Upper lobe of left lung (tissue), 6 donors: ENCODE measurements at regions not wholly inside any gene's neighbourhood (a gene's known extent, or its start where the extent isn't known, plus 50 kb on each side); places are given as distances from the start of the nearest gene placed in this dataset.
"Not testable (repeated sequence)": the region's sequence is repeated elsewhere in the genome, so short reads cannot be mapped to it uniquely, and the experiment has no call there.

Source experiments
- ATAC-seq, 2 donors: fragments of 200-7000 bp; cut with Tn5 transposase; one replicate each; pipeline ENCODE4 v1.9.1; 2022; ENCODE audit warnings: mild to moderate bottlenecking in 2 of 2, moderate library complexity in 2 of 2; ENCODE audit not compliant: low FRiP score in 2 of 2
- DNase-seq, 2 donors: peaks; one replicate each; pipeline ENCODE4 v3.0.0-alpha.2; 2019 to 2020
- H3K27ac ChIP-seq, 4 donors: fragments of 200-600 bp; sonication (generic); one replicate each; pipeline ENCODE4 v1.5.1; 2016 to 2019
- H3K27me3 ChIP-seq, 4 donors: fragments of 200-600 bp; sonication (generic); one replicate each; pipeline ENCODE4 v1.5.1; 2017 to 2019
- H3K36me3 ChIP-seq, 4 donors: fragments of 200-600 bp; sonication (generic); one replicate each; pipeline ENCODE4 v1.5.1; 2016 to 2019
- H3K4me1 ChIP-seq, 4 donors: fragments of 200-600 bp; sonication (generic); one replicate each; pipeline ENCODE4 v1.5.1; 2018 to 2019
- H3K4me3 ChIP-seq, 4 donors: fragments of 200-600 bp; sonication (generic); one replicate each; pipeline ENCODE4 v1.5.1; 2017 to 2019; ENCODE audit warnings: mild to moderate bottlenecking in 2 of 4, moderate library complexity in 1 of 4
- H3K9me3 ChIP-seq, 4 donors: fragments of 200-600 bp; sonication (generic); one replicate each; pipeline ENCODE4 v1.5.1; 2018 to 2019
- CTCF ChIP-seq, 6 experiments: fragments of 450-650 bp in 4 of 6; fragments of 200-600 bp in 2 of 6; sonication (generic) in 2 of 6; IDR thresholded peaks; one replicate each; pipeline ENCODE4 v1.5.1; 2016 to 2019; ENCODE audit warnings: antibody characterized with exemption in 6 of 6
- EP300 ChIP-seq, 4 donors: sonication (generic); formaldehyde crosslinking; IDR thresholded peaks; one replicate each; pipeline ENCODE4 v1.5.1; 2017; ENCODE audit warnings: antibody characterized with exemption in 4 of 4, control low read depth in 2 of 4
- POLR2A ChIP-seq, 4 donors: fragments of 450-650 bp; IDR thresholded peaks; one replicate each; pipeline ENCODE4 v1.5.1; 2016 to 2017; ENCODE audit warnings: antibody characterized with exemption in 4 of 4, mild to moderate bottlenecking in 2 of 4
- POLR2AphosphoS5 ChIP-seq, 2 donors: sonication (generic); formaldehyde crosslinking; IDR thresholded peaks; one replicate each; pipeline ENCODE4 v1.5.1; 2017; ENCODE audit warnings: antibody characterized with exemption in 2 of 2
- WGBS, 2 donors: methylation state at CpG; one replicate each; pipeline ENCODE4 v1.1.5; 2017 to 2018; 5-methylcytosine and 5-hydroxymethylcytosine counted together
- donor health status: DM: no; HTN: no; CAD: no; lungs with moderate emphysema.
- donor health status: DM: no; HTN: yes; CAD: no; lungs with severe emphysema.

GRCh38 chr5:125987677-125988255 is 435.4 kb upstream of the GRAMD2B start:
- Histone ChIP-seq H3K4me1 (no peaks in the 10 kb centered on the region), H3K9me3 (no peaks in the 10 kb centered on the region), H3K36me3 (no peaks in the 10 kb centered on the region), H3K27ac (no peak overlapping the region), H3K4me3 (no peak overlapping the region), H3K27me3 (no peaks in the 10 kb centered on the region)
- TF ChIP-seq CTCF (IDR thresholded peaks at IDR 0.05) (no peak), POLR2AphosphoS5 (IDR thresholded peaks at IDR 0.05) (no peak), EP300 (IDR thresholded peaks at IDR 0.05) (no peak), POLR2A (IDR thresholded peaks at IDR 0.05) (no peak)
- ATAC-seq = no peak
- WGBS, 2 donors = 87 to 90% methylated on average over 2 of the region's 2 CpGs
- DNase-seq = no peak

- H3K9me3 ChIP-seq = no peaks in the 10 kb centered on the region
- H3K36me3 ChIP-seq = no peaks in the 10 kb centered on the region
- DNase-seq (no peak), ATAC-seq (no peak)
- TF ChIP-seq EP300 (IDR thresholded peaks at IDR 0.05) = no peak
- TF ChIP-seq POLR2AphosphoS5 (IDR thresholded peaks at IDR 0.05) = no peak
- TF ChIP-seq CTCF (IDR thresholded peaks at IDR 0.05) = no peak
- H3K27me3 ChIP-seq = no peaks in the 10 kb centered on the region
- no peaks in the 10 kb centered on the region for H3K4me1 ChIP-seq
- H3K4me3 ChIP-seq = no peak overlapping the region
- H3K27ac ChIP-seq = no peak overlapping the region
- WGBS, 2 donors = 72 to 78% methylated on average over 4 of the region's 4 CpGs
Observed at GRCh38 chr5:125992050-125992449, 431.2 kb upstream of the GRAMD2B start.

- ATAC-seq, H3K36me3 ChIP-seq, H3K27ac ChIP-seq, H3K27me3 ChIP-seq, H3K9me3 ChIP-seq, DNase-seq, H3K4me3 ChIP-seq: not testable (repeated sequence)
- WGBS, 2 donors = 86 to 89% methylated on average over 5 of the region's 5 CpGs
- peaks cover 0 to 11% (median 8%) of the 10 kb centered on the region in 4 donors for H3K4me1 ChIP-seq
Observed at GRCh38 chr5:125999271-126000030, 423.8 kb upstream of the GRAMD2B start.

GRCh38 chr5:126000507-126000906 is 422.7 kb upstream of the GRAMD2B start:
- Histone ChIP-seq H3K4me1 (peaks cover 0 to 11% (median 9%) of the 10 kb centered on the region in 4 donors), H3K9me3 (no peaks in the 10 kb centered on the region), H3K4me3 (no peak overlapping the region), H3K27ac (no peak overlapping the region), H3K27me3 (no peaks in the 10 kb centered on the region), H3K36me3 (no peaks in the 10 kb centered on the region)
- TF ChIP-seq EP300 (IDR thresholded peaks at IDR 0.05) (no peak), POLR2A (IDR thresholded peaks at IDR 0.05) (no peak), POLR2AphosphoS5 (IDR thresholded peaks at IDR 0.05) (no peak), CTCF (IDR thresholded peaks at IDR 0.05) (no peak)
- DNase-seq (no peak), ATAC-seq (no peak)

- peak; percentile 30 to 88 for ATAC-seq
- peaks cover 0 to 11% (median 9%) of the 10 kb centered on the region in 4 donors for H3K4me1 ChIP-seq
- H3K36me3 ChIP-seq = no peaks in the 10 kb centered on the region
- TF ChIP-seq CTCF (IDR thresholded peaks at IDR 0.05) = no peak
- TF ChIP-seq EP300 (IDR thresholded peaks at IDR 0.05) = no peak
- TF ChIP-seq POLR2AphosphoS5 (IDR thresholded peaks at IDR 0.05) = no peak
- no peak for TF ChIP-seq POLR2A (IDR thresholded peaks at IDR 0.05)
- H3K4me3 ChIP-seq = no peak overlapping the region
- H3K27me3 ChIP-seq = no peaks in the 10 kb centered on the region
- peak in 1 of 2 donors; percentile 41 for DNase-seq
- H3K27ac ChIP-seq = peak overlapping the region in 3 of 4 donors; percentile 4 to 72 (median 38)
- 41 to 44% methylated on average over 7 of the region's 7 CpGs for WGBS, 2 donors
- no peaks in the 10 kb centered on the region for H3K9me3 ChIP-seq
Observed at GRCh38 chr5:126002222-126002897, 420.8 kb upstream of the GRAMD2B start.
